K562 (cell line): ENCODE measurements at regions not wholly inside any gene's neighbourhood (a gene's known extent, or its start where the extent isn't known, plus 50 kb on each side); places are given as distances from the start of the nearest gene placed in this dataset.

Source experiments
- ATAC-seq: fragments of 200-7000 bp; cut with Tn5 transposase; 3 replicates; pipeline ENCODE4 v1.9.1; 2020; ENCODE audit warnings: moderate library complexity
- BruUV-seq: library from RNA; stranded (reverse); fragments of 400-500 nt; replicated peaks from 2 replicates; lab custom pipeline; 2021; lab: Mats Ljungman, UMichigan
- CTCF ChIA-PET: fragments of 300-600 bp; formaldehyde crosslinking; extraction: SDS; loops from one replicate; lab custom pipeline; 2021; ENCODE audit warnings: low intra/inter-chr PET ratio; lab: Yijun Ruan, JAX
- POLR2A ChIA-PET: fragments of 300-600, 350-650 bp; sonication (Branson Sonifier 250); formaldehyde crosslinking; extraction: SDS; loops from one replicate; lab custom pipeline; 2021; ENCODE audit warnings: antibody characterized with exemption, inconsistent platforms; lab: Yijun Ruan, JAX
- DNase-seq, 4 experiments: peaks; one replicate each; pipeline versions ENCODE4 v3.0.0 to v3.0.0-alpha.2; 2011 to 2018; ENCODE audit warnings: low spot score in 3 of 4, mixed read lengths in 3 of 4; ENCODE audit errors: extremely low read depth in 1 of 4
- FAIRE-seq: peaks from 2 replicates; lab custom pipeline; 2011; peaks lifted over from hg19 to GRCh38; lab: Jason Lieb, UNC
- H2AFZ ChIP-seq: 2 replicates; pipeline ENCODE4 v1.6.0; 2011; ENCODE audit warnings: low read depth, low read length, control low read depth, inconsistent platforms
- H3K27ac ChIP-seq: fragments of 200-600 bp; 3 replicates; pipeline ENCODE4 v1.8.0; 2011; ENCODE audit warnings: low read depth, mild to moderate bottlenecking, control low read depth, inconsistent platforms, low read length, moderate library complexity, mixed read lengths; ENCODE audit errors: extremely low read depth
- H3K27me3 ChIP-seq, 2 experiments: fragments of 300-600 bp in 1 of 2; 2 replicates in 1 of 2; 3 replicates in 1 of 2; pipeline versions ENCODE4 v1.6.0 to v1.8.0; 2011; ENCODE audit warnings: inconsistent platforms in 2 of 2, low read length in 2 of 2, mild to moderate bottlenecking in 1 of 2, mixed read lengths in 1 of 2, moderate library complexity in 1 of 2; ENCODE audit not compliant: control insufficient read depth in 2 of 2, insufficient read depth in 2 of 2
- H3K36me3 ChIP-seq: fragments of 300-600 bp; 3 replicates; pipeline ENCODE4 v1.8.0; 2011; ENCODE audit warnings: mild to moderate bottlenecking, low read length, inconsistent platforms; ENCODE audit not compliant: control insufficient read depth, insufficient read depth
- H3K4me1 ChIP-seq, 2 experiments: fragments of 200-600 bp in 1 of 2; replicated peaks in 1 of 2; 2 replicates in 1 of 2; 3 replicates in 1 of 2; pipeline versions ENCODE4 v1.5.1 to v1.8.0; 2011; ENCODE audit warnings: inconsistent platforms in 2 of 2, low read length in 2 of 2, mild to moderate bottlenecking in 1 of 2, mixed read lengths in 1 of 2, moderate library complexity in 1 of 2; ENCODE audit not compliant: control insufficient read depth in 2 of 2, insufficient read depth in 2 of 2
- H3K4me2 ChIP-seq: 2 replicates; pipeline ENCODE4 v1.6.1; 2011; ENCODE audit warnings: low read length, control low read depth, inconsistent platforms, mixed read lengths; ENCODE audit not compliant: insufficient read depth
- H3K4me3 ChIP-seq: fragments of 200-600 bp; sonication (generic), shearing (Covaris generic); 2 replicates; pipeline ENCODE4 v1.5.1; 2016; ENCODE audit warnings: control low read depth, inconsistent platforms
- H3K79me2 ChIP-seq: fragments of 200-600 bp; 3 replicates; pipeline ENCODE4 v1.8.0; 2011; ENCODE audit warnings: low read length, inconsistent platforms; ENCODE audit not compliant: control insufficient read depth, insufficient read depth
- H3K9ac ChIP-seq, 2 experiments: 2 replicates each; pipeline versions ENCODE4 v1.6.0 to v1.6.1; 2011; ENCODE audit warnings: low read depth in 2 of 2, low read length in 2 of 2, control low read depth in 1 of 2, inconsistent platforms in 1 of 2, mild to moderate bottlenecking in 1 of 2, mixed read lengths in 1 of 2; ENCODE audit not compliant: insufficient read depth in 1 of 2
- H3K9me1 ChIP-seq: one replicate; pipeline ENCODE4 v1.6.0; 2011; ENCODE audit warnings: inconsistent platforms, mild to moderate bottlenecking, low read length, moderate library complexity; ENCODE audit not compliant: control insufficient read depth, insufficient read depth
- H3K9me3 ChIP-seq: replicated peaks from 2 replicates; pipeline ENCODE4 v1.5.1; 2011; ENCODE audit warnings: low read depth, low read length, inconsistent platforms; ENCODE audit not compliant: control insufficient read depth, insufficient read depth
- H4K20me1 ChIP-seq: replicated peaks from 2 replicates; pipeline ENCODE4 v1.6.1; 2011; ENCODE audit warnings: low read length, inconsistent platforms, mixed read lengths; ENCODE audit not compliant: control insufficient read depth, insufficient read depth
- CSDE1 ChIP-seq, 2 experiments: fragments of 450-650 bp; IDR thresholded peaks; 2 replicates each; pipeline ENCODE4 v1.6.1; 2016; ENCODE audit warnings: mild to moderate bottlenecking in 1 of 2
- E2F1 ChIP-seq: sonication (generic); formaldehyde crosslinking; IDR thresholded peaks from 2 replicates; pipeline ENCODE4 v1.8.1; 2023; ENCODE audit warnings: mild to moderate bottlenecking, missing genetic modification reagents, moderate library complexity
- FOXK2 ChIP-seq, 2 experiments: fragments of 450-650 bp; IDR thresholded peaks in 1 of 2; conservative IDR thresholded peaks in 1 of 2; 2 replicates each; pipeline ENCODE4 v1.6.1; 2016; ENCODE audit warnings: low read depth in 2 of 2, mild to moderate bottlenecking in 1 of 2
- GABPB2 ChIP-seq: fragments of 250-450 bp; sonication (Bioruptor Pico); conservative IDR thresholded peaks from 2 replicates; pipeline ENCODE4 v1.5.1; 2021; ENCODE audit warnings: mild to moderate bottlenecking
- GTF2B ChIP-seq: IDR thresholded peaks from 2 replicates; pipeline ENCODE4 v1.6.1; 2011; ENCODE audit not compliant: insufficient read length; ENCODE audit errors: extremely low read depth
- KAT8 ChIP-seq: fragments of 450-650 bp; IDR thresholded peaks from 2 replicates; pipeline ENCODE4 v1.6.1; 2016; ENCODE audit warnings: low read depth, mild to moderate bottlenecking
- NUFIP1 ChIP-seq: fragments of 450-650 bp; IDR thresholded peaks from 2 replicates; pipeline ENCODE4 v1.6.1; 2018; ENCODE audit not compliant: partially characterized antibody
- PYGO2 ChIP-seq: fragments of 450-650 bp; IDR thresholded peaks from 2 replicates; pipeline ENCODE4 v1.6.1; 2016; ENCODE audit warnings: mild to moderate bottlenecking, missing genetic modification characterization, moderate library complexity, missing compliant biosample characterization
- SIX5 ChIP-seq, 2 experiments: IDR thresholded peaks; 2 replicates each; pipeline ENCODE4 v1.6.1; 2011; ENCODE audit warnings: low read length in 2 of 2, borderline replicate concordance in 1 of 2, low read depth in 1 of 2, mild to moderate bottlenecking in 1 of 2, moderate library complexity in 1 of 2; ENCODE audit not compliant: insufficient read depth in 1 of 2
- SMARCB1 ChIP-seq: IDR thresholded peaks from 2 replicates; pipeline ENCODE4 v1.6.1; 2011; ENCODE audit warnings: improper control_type of control experiment, low read depth; ENCODE audit not compliant: insufficient read length
- SNAPC5 ChIP-seq: fragments of 250-450 bp; sonication (Bioruptor Pico); IDR thresholded peaks from 2 replicates; pipeline ENCODE4 v1.8.0; 2021; ENCODE audit warnings: moderate library complexity, mild to moderate bottlenecking, inconsistent platforms
- SP2 ChIP-seq: IDR thresholded peaks from 2 replicates; pipeline ENCODE4 v1.6.1; 2011; ENCODE audit warnings: mild to moderate bottlenecking, low read depth, low read length, moderate library complexity; ENCODE audit not compliant: poor library complexity, severe bottlenecking; ENCODE audit errors: extremely low read depth
- ZC3H11A ChIP-seq: IDR thresholded peaks from 2 replicates; pipeline ENCODE4 v1.6.1; 2012; ENCODE audit warnings: low read depth, low read length, improper control_type of control experiment
- WGBS: fragments of 100-300 bp; shearing (Covaris generic); methylation state at CpG from one replicate; pipeline ENCODE4 v1.1.6; 2016; ENCODE audit warnings: low coverage, mixed read lengths; ENCODE audit not compliant: insufficient coverage; ENCODE audit errors: missing lambda C conversion rate; 5-methylcytosine and 5-hydroxymethylcytosine counted together
- in situ Hi-C: fragments of 300-500 bp; cut with MboI; formaldehyde crosslinking; loops from 4 replicates; pipeline ENCODE4 v1.15.0; 2018; ENCODE audit warnings: inconsistent platforms, mixed read lengths
- intact Hi-C: fragments of 100-400 bp; cut with micrococcal nuclease; formaldehyde crosslinking; loops from 2 replicates; pipeline ENCODE4 v1.14.2; 2022
- TF ChIP-seq, protein P1 (sequence below), 2 experiments: IDR thresholded peaks; 2 replicates each; pipeline ENCODE4 v1.6.1; 2012; ENCODE audit warnings: improper control_type of control experiment in 2 of 2, low read depth in 2 of 2, low read length in 2 of 2, borderline replicate concordance in 1 of 2
- TF ChIP-seq, protein P2 (sequence below): sonication (generic); formaldehyde crosslinking; IDR thresholded peaks from 2 replicates; pipeline ENCODE4 v1.8.0; 2022; ENCODE audit warnings: mild to moderate bottlenecking, missing genetic modification reagents

GRCh38 chr12:94766397-94766796, 116.0 kb upstream of the TMCC3 start (continued):
- no peak for TF ChIP-seq E2F1 (CRISPR knock-in tag)
- no peak for TF ChIP-seq GABPB2 (CRISPR knock-in tag)
- TF ChIP-seq GTF2B = no peak
- TF ChIP-seq, protein P1, sequence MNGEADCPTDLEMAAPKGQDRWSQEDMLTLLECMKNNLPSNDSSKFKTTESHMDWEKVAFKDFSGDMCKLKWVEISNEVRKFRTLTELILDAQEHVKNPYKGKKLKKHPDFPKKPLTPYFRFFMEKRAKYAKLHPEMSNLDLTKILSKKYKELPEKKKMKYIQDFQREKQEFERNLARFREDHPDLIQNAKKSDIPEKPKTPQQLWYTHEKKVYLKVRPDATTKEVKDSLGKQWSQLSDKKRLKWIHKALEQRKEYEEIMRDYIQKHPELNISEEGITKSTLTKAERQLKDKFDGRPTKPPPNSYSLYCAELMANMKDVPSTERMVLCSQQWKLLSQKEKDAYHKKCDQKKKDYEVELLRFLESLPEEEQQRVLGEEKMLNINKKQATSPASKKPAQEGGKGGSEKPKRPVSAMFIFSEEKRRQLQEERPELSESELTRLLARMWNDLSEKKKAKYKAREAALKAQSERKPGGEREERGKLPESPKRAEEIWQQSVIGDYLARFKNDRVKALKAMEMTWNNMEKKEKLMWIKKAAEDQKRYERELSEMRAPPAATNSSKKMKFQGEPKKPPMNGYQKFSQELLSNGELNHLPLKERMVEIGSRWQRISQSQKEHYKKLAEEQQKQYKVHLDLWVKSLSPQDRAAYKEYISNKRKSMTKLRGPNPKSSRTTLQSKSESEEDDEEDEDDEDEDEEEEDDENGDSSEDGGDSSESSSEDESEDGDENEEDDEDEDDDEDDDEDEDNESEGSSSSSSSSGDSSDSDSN (IDR thresholded peaks at IDR 0.05; ENCODE audit: borderline replicate concordance in 1 of 2, low read depth in 2 of 2, low read length in 2 of 2) = no peak
- no peak for TF ChIP-seq KAT8

GRCh38 chr12:94763462-94763861, 113.1 kb upstream of the TMCC3 start:
- no TSS peak for BruUV-seq
- Histone ChIP-seq H4K20me1 (no peaks in the 10 kb centered on the region), H2AFZ (no peak overlapping the region), H3K4me3 (no peak overlapping the region), H3K9me3 (no peaks in the 10 kb centered on the region), H3K4me1 (no peaks in the 10 kb centered on the region), H3K4me2 (no peak overlapping the region), H3K27me3 (peaks cover 0 to 15% of the 10 kb centered on the region in 2 experiments; a peak in 3 of 5 replicates), H3K9ac (no peak overlapping the region), H3K79me2 (no peaks in the 10 kb centered on the region), H3K27ac (no peak overlapping the region), H3K36me3 (no peaks in the 10 kb centered on the region), H3K9me1 (peaks cover 4% of the 10 kb centered on the region)
- intact Hi-C loops (loop anchor here (5.0 kb wide), 1 partner anchor 161 kb away; no protein-coding TSS in a partner anchor), in situ Hi-C loops (no loop called here)
- ATAC-seq = no peak
- no peak for DNase-seq
- WGBS = 1% methylated on average over 6 of the region's 6 CpGs
- POLR2A ChIA-PET = no interaction called here
- no peak for FAIRE-seq
- CTCF ChIA-PET = interaction anchor here (0.6 kb wide), 1 partner anchor 391 kb away, joined by 3 read pairs; no protein-coding TSS in a partner anchor
- no peak for TF ChIP-seq CSDE1 (IDR thresholded peaks at IDR 0.05)
- no peak for TF ChIP-seq SP2
- TF ChIP-seq FOXK2 (conservative IDR thresholded peaks at IDR 0.05 in 1 of 2, IDR thresholded peaks at IDR 0.05 in 1 of 2; ENCODE audit: low read depth in 2 of 2) = no peak
- TF ChIP-seq ZC3H11A = no peak
- no peak for TF ChIP-seq NUFIP1
- TF ChIP-seq SMARCB1 = no peak
- TF ChIP-seq PYGO2 (tag) = no peak
- no peak for TF ChIP-seq SNAPC5 (CRISPR knock-in tag)
- no peak for TF ChIP-seq SIX5 (IDR thresholded peaks at IDR 0.05; ENCODE audit: borderline replicate concordance in 1 of 2, insufficient read depth in 1 of 2, low read depth in 1 of 2, low read length in 2 of 2)
- TF ChIP-seq, protein P2, sequence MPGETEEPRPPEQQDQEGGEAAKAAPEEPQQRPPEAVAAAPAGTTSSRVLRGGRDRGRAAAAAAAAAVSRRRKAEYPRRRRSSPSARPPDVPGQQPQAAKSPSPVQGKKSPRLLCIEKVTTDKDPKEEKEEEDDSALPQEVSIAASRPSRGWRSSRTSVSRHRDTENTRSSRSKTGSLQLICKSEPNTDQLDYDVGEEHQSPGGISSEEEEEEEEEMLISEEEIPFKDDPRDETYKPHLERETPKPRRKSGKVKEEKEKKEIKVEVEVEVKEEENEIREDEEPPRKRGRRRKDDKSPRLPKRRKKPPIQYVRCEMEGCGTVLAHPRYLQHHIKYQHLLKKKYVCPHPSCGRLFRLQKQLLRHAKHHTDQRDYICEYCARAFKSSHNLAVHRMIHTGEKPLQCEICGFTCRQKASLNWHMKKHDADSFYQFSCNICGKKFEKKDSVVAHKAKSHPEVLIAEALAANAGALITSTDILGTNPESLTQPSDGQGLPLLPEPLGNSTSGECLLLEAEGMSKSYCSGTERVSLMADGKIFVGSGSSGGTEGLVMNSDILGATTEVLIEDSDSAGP (CRISPR knock-in tag) = no peak
